Activated B cell treated with CpG ODN at 0.5 μM for 24 hours (primary cell): ENCODE measurements at regions not wholly inside any gene's neighbourhood (a gene's known extent, or its start where the extent isn't known, plus 50 kb on each side); places are given as distances from the start of the nearest gene placed in this dataset.
"Not testable (repeated sequence)": the region's sequence is repeated elsewhere in the genome, so short reads cannot be mapped to it uniquely, and the experiment has no call there.

Source experiments
- ATAC-seq: fragments of 200-7000 bp; cut with Tn5 transposase; one replicate; pipeline ENCODE4 v1.10.0; 2021; ENCODE audit warnings: low read depth, mild to moderate bottlenecking, moderate library complexity
- CTCF ChIA-PET: fragments of 350-600 bp; sonication (Branson Sonifier 250); formaldehyde crosslinking; loops from one replicate; lab custom pipeline; 2021; ENCODE audit warnings: antibody characterized with exemption; lab: Charles Lee
- POLR2A ChIA-PET: fragments of 350-600 bp; sonication (Branson Sonifier 250); formaldehyde crosslinking; loops from one replicate; lab custom pipeline; 2021; ENCODE audit warnings: antibody characterized with exemption; lab: Charles Lee
- DNase-seq: peaks from one replicate; pipeline ENCODE4 v3.0.0; 2022
- H3K27ac Mint-ChIP-seq: one replicate; pipeline ENCODE4 v1.8.0; 2020; ENCODE audit warnings: mixed read lengths
- H3K27me3 Mint-ChIP-seq: one replicate; pipeline ENCODE4 v1.8.0; 2021; ENCODE audit warnings: mixed read lengths
- H3K36me3 Mint-ChIP-seq: one replicate; pipeline ENCODE4 v1.8.0; 2021; ENCODE audit warnings: low read depth, mixed read lengths
- H3K4me1 Mint-ChIP-seq: one replicate; pipeline ENCODE4 v1.8.0; 2021; ENCODE audit warnings: mixed read lengths
- H3K4me3 Mint-ChIP-seq: one replicate; pipeline ENCODE4 v1.8.0; 2020; ENCODE audit warnings: mild to moderate bottlenecking, mixed read lengths
- H3K9me3 Mint-ChIP-seq: one replicate; pipeline ENCODE4 v1.8.0; 2020; ENCODE audit warnings: mixed read lengths
- intact Hi-C: fragments of 100-400 bp; cut with micrococcal nuclease; formaldehyde crosslinking; loops from one replicate; pipeline ENCODE4 v1.15.1; 2024
- TF ChIP-seq, protein P1 (sequence below): fragments of 200-600 bp; IDR thresholded peaks from one replicate; pipeline ENCODE4 v1.8.0; 2022; ENCODE audit warnings: antibody characterized with exemption, mild to moderate bottlenecking

GRCh38 chr4:86413426-86413825 is 53.6 kb upstream of the MAPK10 start:
- POLR2A ChIA-PET, DNase-seq, H3K27ac Mint-ChIP-seq: not testable (repeated sequence)

GRCh38 chr4:86414686-86415085 is 54.8 kb upstream of the MAPK10 start:
- ChIA-PET CTCF (interaction anchor here (0.9 kb wide), 1 partner anchor 30 kb away, joined by 5 read pairs; no protein-coding TSS in a partner anchor), POLR2A (no interaction called here)
- H3K4me3 Mint-ChIP-seq: no peak overlapping the region
- peaks cover 13% of the 10 kb centered on the region for H3K9me3 Mint-ChIP-seq
- DNase-seq (no peak), ATAC-seq (no peak)
- H3K27ac Mint-ChIP-seq: no peak overlapping the region
- H3K36me3 Mint-ChIP-seq: no peaks in the 10 kb centered on the region
- TF ChIP-seq, protein P1, sequence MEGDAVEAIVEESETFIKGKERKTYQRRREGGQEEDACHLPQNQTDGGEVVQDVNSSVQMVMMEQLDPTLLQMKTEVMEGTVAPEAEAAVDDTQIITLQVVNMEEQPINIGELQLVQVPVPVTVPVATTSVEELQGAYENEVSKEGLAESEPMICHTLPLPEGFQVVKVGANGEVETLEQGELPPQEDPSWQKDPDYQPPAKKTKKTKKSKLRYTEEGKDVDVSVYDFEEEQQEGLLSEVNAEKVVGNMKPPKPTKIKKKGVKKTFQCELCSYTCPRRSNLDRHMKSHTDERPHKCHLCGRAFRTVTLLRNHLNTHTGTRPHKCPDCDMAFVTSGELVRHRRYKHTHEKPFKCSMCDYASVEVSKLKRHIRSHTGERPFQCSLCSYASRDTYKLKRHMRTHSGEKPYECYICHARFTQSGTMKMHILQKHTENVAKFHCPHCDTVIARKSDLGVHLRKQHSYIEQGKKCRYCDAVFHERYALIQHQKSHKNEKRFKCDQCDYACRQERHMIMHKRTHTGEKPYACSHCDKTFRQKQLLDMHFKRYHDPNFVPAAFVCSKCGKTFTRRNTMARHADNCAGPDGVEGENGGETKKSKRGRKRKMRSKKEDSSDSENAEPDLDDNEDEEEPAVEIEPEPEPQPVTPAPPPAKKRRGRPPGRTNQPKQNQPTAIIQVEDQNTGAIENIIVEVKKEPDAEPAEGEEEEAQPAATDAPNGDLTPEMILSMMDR: no peak
- H3K4me1 Mint-ChIP-seq: no peaks in the 10 kb centered on the region
- intact Hi-C loops: no loop called here
- no peaks in the 10 kb centered on the region for H3K27me3 Mint-ChIP-seq

More at GRCh38 chr4:86413426-86413825, 53.6 kb upstream of the MAPK10 start:
- H3K27me3 Mint-ChIP-seq, H3K36me3 Mint-ChIP-seq, ATAC-seq, intact Hi-C loops, H3K4me3 Mint-ChIP-seq, H3K4me1 Mint-ChIP-seq, CTCF ChIA-PET: not testable (repeated sequence)
- peaks cover 17% of the 10 kb centered on the region for H3K9me3 Mint-ChIP-seq

- Mint-ChIP-seq H3K36me3 (no peaks in the 10 kb centered on the region), H3K4me3 (no peak overlapping the region), H3K9me3 (peaks cover 9% of the 10 kb centered on the region), H3K27me3 (no peaks in the 10 kb centered on the region), H3K4me1 (no peaks in the 10 kb centered on the region), H3K27ac (no peak overlapping the region)
- POLR2A ChIA-PET: no interaction called here
- TF ChIP-seq, protein P1: no peak
- CTCF ChIA-PET: no interaction called here
- DNase-seq (no peak), ATAC-seq (no peak)
- intact Hi-C loops: no loop called here
Measured at GRCh38 chr4:86416081-86416480, 56.2 kb upstream of the MAPK10 start.

DNA sequence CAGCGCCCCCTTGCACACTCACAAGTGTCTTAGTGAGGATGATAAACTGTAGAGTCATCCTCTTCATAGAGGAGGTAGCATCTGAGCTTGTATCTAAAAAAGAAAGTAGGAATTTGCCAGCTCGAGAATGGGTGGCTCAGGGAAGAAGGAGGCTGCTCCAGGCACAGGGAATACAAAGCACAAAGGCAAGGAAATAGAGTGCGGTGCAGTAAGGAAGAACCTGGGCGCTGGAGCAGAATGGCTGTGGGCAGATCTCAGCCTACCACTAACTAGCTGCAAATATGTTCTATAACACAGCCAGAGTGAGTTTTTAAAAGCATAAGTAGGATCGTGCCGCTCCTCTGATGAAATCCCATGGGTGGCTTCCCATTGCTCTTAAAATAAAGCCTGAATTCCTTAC is 61.6 kb upstream of the MAPK10 start:
- no peaks in the 10 kb centered on the region for H3K36me3 Mint-ChIP-seq

DNA sequence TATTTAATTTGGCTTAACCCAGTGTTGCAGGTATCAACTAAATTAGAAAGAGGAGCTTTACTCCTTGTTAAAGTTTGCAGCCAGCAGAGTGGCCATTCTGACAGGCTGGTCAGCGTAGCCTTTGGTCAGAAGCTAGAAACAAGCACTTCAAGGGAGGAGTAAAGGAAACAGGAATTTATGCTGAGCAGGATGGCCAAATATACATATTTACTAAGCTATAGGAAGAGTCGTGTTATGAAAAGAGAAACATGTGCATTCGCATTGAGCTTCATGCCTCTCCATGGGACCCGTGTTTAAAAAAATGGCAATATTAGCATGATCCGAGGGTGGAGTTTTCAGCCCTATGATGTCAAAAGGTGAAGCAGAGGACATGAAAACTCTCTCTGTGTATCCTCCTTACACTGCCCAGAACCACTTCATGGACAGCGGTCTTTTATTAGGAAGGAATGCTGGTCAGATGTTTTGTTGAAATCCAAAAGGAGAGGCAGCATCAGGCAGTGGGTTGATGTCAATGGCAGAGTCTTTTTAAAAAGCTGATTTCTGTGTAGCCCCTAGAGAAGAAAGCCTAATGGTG is 71.8 kb upstream of the MAPK10 start:
- no peaks in the 10 kb centered on the region for H3K4me1 Mint-ChIP-seq
- no peaks in the 10 kb centered on the region for H3K36me3 Mint-ChIP-seq
- H3K9me3 Mint-ChIP-seq: no peaks in the 10 kb centered on the region
- intact Hi-C loops: no loop called here
- POLR2A ChIA-PET: no interaction called here
- no peak for DNase-seq
- no peaks in the 10 kb centered on the region for H3K27me3 Mint-ChIP-seq
- TF ChIP-seq, protein P1: no peak
- ATAC-seq: no peak
- H3K27ac Mint-ChIP-seq: no peak overlapping the region
- CTCF ChIA-PET: no interaction called here
- H3K4me3 Mint-ChIP-seq: no peak overlapping the region

More for the DNA sequence above, 61.6 kb upstream of the MAPK10 start:
- TF ChIP-seq, protein P1: no peak
- Mint-ChIP-seq H3K9me3 (no peaks in the 10 kb centered on the region), H3K4me1 (no peaks in the 10 kb centered on the region), H3K27me3 (no peaks in the 10 kb centered on the region), H3K4me3 (no peak overlapping the region), H3K27ac (no peak overlapping the region)
- CTCF ChIA-PET: no interaction called here
- DNase-seq (no peak), ATAC-seq (no peak)
- POLR2A ChIA-PET: no interaction called here
- intact Hi-C loops: no loop called here
